ENCODE measurements at regions not wholly inside any gene's neighbourhood (a gene's known extent, or its start where the extent isn't known, plus 50 kb on each side); places are given as distances from the start of the nearest gene placed in this dataset.

- DNase-seq: no peak
Observed at GRCh38 chr4:178595500-178596138, 1153.4 kb upstream of the AGA start.

GRCh38 chr4:178598672-178599071 lies 1156.4 kb upstream of the AGA start:
- DNase-seq: no peak

GRCh38 chr4:178599521-178599920 lies 1157.3 kb upstream of the AGA start:
- DNase-seq: no peak

DNA sequence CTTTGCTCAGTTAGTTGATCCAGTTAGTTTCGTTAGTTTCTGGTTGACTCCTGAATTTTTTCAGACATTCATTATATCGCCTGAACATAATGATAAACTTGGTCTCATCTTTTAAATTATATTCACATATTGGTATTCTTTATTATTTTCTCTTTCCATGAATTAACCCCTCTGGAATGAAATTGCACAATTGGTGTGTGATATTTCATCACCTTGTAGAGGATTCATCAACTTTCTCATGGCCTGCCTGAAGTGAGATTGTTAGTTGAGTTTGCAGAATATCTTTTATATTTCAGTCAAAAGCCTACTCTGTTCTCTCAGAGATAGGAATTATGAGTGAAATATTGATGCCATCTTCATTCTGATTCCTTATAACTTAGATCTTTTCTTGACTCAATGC lies 1160.6 kb upstream of the AGA start:
- no peak for DNase-seq

GRCh38 chr4:178611062-178611461 lies 1168.8 kb upstream of the AGA start:
- no peak for DNase-seq

GRCh38 chr4:178612733-178613132 lies 1170.5 kb upstream of the AGA start:
- DNase-seq: no peak

GRCh38 chr4:178632415-178632814 lies 1190.2 kb upstream of the AGA start:
- DNase-seq: no peak

DNA sequence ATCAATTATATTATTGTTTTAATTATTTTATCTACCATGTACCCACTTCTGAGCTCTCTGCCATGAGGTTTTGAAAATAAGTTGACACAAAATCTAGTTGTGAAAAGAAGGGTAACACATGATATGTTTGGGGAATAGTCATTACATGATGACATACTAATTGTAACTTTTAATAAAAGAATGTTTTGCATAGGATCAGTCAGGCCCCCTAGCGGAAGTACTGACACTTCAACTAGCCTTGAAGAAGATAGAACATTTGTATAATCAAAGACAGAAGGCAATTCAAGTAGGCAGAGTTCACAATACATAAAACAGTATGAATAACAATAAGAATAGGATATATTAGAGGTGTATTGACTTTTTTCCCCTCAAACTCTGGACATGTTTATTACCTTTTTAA lies 1191.0 kb upstream of the AGA start:
- DNase-seq: no peak

- no peak for DNase-seq
Observed at GRCh38 chr4:178664621-178665020, 1222.4 kb upstream of the AGA start.

GRCh38 chr4:178665916-178666315 lies 1223.7 kb upstream of the AGA start:
- DNase-seq: no peak

GRCh38 chr4:178671766-178672165 lies 1229.5 kb upstream of the AGA start:
- DNase-seq: no peak

DNA sequence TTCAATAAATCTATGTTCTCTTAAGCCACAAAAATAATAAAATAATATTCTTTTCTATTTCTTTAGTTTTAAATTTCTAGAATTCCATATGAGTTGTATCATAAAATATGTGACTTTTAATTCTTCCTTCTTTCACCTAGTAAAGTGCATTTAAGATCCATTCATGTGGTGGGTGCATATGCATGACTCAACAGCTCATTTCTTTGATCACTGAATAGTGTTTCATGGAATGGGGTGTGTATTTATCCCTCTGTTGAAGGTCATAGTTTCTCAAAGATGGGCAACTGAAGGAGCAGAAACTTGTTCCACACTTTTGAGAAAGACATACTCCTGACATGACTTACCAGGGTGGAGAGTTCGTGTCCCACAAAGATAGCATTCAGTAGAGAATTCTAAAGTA lies 1230.3 kb upstream of the AGA start:
- DNase-seq: no peak

DNA sequence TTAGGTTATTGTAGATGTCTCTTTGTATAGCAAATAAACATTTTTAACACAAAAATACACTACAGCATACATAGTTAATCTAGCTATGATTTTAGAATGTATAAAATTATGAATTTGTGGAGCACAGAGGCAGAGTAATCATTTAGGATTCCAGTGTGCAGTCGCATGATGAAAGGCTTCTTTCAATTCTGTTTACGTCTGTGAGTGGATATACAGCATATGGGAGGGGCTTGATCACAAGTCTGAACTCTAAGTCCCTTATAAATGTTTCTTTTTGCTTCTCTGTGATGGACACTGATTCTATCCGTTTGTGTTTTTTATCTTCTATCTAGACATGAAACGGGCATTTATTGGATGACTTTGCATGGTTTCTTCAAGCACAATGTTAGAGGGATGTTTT lies 1239.6 kb upstream of the AGA start:
- no peak for DNase-seq

- DNase-seq: no peak
Observed at GRCh38 chr4:178689926-178690325, 1247.7 kb upstream of the AGA start.

- no peak for DNase-seq
Observed at GRCh38 chr4:178693816-178694215, 1251.6 kb upstream of the AGA start.

- DNase-seq: no peak
Observed at GRCh38 chr4:178696515-178696914, 1254.3 kb upstream of the AGA start.

- DNase-seq: no peak
Observed at GRCh38 chr4:178712486-178712885, 1270.2 kb upstream of the AGA start.

DNA sequence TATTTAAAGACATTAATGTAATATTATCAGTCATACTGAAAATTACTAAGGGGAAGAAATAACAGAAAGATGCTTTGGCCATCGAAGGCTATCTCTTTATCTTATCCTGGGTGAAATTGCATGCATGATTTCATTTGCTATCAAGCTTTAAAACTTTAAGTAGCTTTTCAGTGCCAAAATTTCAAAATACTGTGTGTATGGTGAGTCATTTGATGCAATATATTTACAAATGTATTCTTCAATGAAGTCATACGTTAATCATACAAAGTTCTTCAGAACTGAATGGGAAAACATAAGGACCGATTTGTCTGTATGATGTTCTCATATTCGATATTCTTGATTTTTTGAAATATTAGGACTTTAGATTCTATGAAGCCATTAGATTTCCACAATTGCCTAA lies 1295.8 kb upstream of the AGA start:
- DNase-seq: no peak

- no peak for DNase-seq
Observed at GRCh38 chr4:178745203-178745602, 1303.0 kb upstream of the AGA start.

DNA sequence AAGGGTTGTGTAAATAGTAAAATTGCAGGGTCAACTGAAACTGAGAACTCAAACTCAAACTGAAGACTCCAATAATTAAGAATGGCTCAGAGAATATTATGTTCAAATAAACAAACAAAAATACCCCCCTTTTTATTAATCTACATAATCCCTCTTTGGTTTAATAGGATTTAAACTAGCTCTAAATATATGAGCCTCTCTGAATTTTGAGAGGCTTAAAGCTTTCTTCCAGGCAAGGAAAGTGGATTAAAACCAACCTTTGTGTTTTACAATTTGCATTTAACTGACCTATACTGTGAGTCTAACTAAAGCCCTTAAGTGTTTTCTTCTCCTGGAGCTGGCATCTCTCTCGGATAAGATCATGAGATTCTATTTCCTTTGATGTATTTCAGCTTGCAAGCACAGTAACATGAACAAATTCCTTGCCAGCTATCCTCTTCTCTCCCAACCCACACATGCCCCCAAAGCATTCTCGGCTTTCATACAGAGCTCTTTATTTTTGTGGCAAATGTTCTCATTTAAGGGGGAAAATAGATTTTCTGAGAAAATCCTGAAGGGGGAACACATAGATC lies 1310.8 kb upstream of the AGA start:
- no peak for DNase-seq

DNA sequence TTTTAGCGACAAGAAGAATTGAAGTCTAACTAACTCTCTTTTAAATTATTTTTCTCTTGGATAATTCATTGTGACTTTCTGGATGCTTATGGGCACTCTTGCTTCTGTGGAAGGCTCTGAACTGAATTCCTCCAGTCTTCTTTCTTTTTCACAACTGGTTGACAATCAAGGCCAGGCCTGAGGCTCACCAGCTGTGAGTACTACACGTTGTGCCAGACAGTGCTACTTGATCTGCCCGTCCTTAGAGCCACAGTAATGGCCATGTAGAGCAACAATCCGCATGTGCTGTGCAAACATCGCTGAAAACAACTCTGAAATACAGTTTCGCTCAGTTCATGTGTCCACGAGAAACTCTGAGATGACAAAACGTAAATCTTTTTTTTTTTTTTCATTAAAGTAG lies 1336.3 kb upstream of the AGA start:
- no peak for DNase-seq

GRCh38 chr4:178781779-178782178 lies 1339.5 kb upstream of the AGA start:
- no peak for DNase-seq

GRCh38 chr4:178784491-178784890 lies 1342.3 kb upstream of the AGA start:
- no peak for DNase-seq

DNA sequence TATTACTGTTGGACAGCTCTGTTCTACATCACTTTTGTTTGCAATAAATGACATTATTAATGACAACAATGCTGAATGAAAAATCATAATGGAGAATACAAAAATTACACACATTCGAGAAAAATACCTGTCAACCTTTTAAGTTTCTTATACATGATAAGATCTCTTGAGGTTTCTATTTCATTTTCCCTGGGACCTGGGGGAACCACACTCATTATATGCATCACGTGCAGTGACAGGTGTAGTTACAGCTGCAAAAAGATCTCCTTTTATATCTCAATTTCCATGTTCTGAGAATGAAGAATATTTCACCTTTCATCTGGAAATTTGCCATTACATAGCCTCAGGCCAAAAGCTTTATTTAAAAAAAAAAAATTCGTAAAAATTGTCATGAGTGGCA lies 1347.0 kb upstream of the AGA start:
- no peak for DNase-seq

- DNase-seq: no peak
Observed at GRCh38 chr4:178799204-178799603, 1357.0 kb upstream of the AGA start.

Data from left kidney (tissue), 1 donor.